ENCODE measurements at regions not wholly inside any gene's neighbourhood (a gene's known extent, or its start where the extent isn't known, plus 50 kb on each side); places are given as distances from the start of the nearest gene placed in this dataset.

DNA sequence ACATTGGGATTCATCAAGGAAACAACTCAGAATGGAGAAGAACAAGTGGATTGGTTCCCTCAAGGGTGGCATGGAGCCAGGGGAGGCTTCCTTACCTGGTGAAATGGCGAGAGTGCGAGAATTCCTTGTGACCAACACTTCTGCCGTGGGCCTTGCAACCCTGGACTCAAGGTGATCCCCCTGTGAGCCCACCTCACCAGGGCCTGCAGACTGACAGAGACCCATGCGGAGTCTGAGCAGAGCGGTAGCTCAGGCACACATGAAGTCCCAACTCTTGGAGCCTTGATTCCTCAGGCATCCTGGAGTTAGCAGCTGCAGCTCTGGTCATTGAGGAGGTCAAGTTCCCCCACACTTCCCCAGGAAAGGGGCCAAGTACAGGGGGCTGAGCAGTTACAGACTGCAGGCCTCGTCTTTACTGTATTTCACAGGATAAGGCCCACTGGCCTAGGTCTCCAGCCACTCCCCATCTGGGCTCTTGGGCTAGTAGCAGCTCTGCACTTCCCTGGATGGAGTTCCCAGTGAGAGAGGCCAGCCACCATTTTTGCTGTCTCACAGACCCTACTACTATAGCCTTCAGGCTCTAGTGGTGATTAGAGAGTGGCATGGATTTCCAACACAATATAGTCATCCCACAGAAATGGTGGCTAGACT, 269.5 kb upstream of the DCBLD2 start:
- TF ChIP-seq, protein P1, sequence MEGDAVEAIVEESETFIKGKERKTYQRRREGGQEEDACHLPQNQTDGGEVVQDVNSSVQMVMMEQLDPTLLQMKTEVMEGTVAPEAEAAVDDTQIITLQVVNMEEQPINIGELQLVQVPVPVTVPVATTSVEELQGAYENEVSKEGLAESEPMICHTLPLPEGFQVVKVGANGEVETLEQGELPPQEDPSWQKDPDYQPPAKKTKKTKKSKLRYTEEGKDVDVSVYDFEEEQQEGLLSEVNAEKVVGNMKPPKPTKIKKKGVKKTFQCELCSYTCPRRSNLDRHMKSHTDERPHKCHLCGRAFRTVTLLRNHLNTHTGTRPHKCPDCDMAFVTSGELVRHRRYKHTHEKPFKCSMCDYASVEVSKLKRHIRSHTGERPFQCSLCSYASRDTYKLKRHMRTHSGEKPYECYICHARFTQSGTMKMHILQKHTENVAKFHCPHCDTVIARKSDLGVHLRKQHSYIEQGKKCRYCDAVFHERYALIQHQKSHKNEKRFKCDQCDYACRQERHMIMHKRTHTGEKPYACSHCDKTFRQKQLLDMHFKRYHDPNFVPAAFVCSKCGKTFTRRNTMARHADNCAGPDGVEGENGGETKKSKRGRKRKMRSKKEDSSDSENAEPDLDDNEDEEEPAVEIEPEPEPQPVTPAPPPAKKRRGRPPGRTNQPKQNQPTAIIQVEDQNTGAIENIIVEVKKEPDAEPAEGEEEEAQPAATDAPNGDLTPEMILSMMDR (IDR thresholded peaks at IDR 0.05; ENCODE audit: insufficient read depth, low read depth, low read length) = no peak
- no peak for TF ChIP-seq EZH2 (IDR thresholded peaks at IDR 0.05; ENCODE audit: insufficient read depth, low read length)
